Suppressor macrophage (primary cell): ENCODE measurements at regions not wholly inside any gene's neighbourhood (a gene's known extent, or its start where the extent isn't known, plus 50 kb on each side); places are given as distances from the start of the nearest gene placed in this dataset.
"Not testable (repeated sequence)": the region's sequence is repeated elsewhere in the genome, so short reads cannot be mapped to it uniquely, and the experiment has no call there.

Source experiments
- DNase-seq, 4 experiments: peaks; one replicate each; pipeline ENCODE4 v3.0.0-alpha.2; 2020 to 2022

DNA sequence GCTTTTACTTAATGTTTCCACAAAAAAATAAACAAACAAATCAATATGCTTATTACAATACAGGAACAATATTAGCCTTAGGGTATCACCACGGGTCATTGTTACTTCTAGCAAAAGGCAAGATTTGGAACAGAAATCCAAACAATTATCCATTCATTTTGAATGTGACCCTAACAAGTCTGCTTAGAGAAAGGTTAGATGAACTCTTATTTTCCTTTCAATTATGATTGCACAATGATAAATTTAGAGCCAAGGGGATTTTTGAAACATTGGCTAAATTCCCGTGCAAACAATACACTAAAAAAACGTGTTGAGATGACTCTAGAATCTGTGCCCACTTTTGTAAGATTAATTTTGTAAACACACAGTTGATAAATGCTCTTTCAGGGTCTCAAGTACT lies 474.7 kb downstream of the PCDH7 start:
- DNase-seq, result no peak

DNA sequence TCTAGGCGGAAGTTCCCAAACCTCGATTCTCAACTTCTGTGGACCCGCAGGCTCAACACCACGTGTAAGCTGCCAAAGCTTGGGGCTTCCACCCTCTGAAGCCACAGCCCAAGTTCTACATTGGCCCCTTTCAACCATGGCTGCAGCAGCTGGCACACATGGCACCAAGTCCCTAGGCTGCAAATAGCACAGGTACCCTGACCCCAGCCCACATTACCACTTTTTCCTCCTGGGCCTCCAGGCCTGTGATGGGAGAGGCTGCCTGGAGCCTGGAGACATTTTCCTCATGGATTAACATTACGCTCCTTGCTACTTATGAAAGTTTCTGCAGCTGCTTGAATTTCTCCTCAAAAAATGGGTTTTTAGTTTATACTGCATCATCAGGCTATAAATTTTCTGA lies 479.5 kb downstream of the PCDH7 start:
- no peak for DNase-seq

DNA sequence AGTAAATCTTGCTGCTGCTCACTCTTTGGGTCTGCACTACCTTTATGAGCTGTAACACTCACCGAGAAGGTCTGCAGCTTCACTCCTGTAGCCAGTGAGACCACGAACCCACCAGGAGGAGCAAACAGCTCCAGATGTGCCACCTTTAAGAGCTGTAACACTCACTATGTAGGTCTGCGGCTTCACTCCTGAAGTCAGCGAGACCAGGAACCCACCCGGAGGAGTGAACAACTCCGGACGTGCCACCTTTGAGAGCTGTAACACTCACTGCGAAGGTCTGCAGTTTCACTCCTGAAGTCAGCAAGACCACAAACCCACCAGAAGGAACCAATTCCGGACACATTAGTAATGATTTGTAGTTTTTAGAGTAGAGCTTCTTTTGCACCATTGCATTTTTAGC lies 481.9 kb downstream of the PCDH7 start:
- not testable (repeated sequence) for DNase-seq

DNA sequence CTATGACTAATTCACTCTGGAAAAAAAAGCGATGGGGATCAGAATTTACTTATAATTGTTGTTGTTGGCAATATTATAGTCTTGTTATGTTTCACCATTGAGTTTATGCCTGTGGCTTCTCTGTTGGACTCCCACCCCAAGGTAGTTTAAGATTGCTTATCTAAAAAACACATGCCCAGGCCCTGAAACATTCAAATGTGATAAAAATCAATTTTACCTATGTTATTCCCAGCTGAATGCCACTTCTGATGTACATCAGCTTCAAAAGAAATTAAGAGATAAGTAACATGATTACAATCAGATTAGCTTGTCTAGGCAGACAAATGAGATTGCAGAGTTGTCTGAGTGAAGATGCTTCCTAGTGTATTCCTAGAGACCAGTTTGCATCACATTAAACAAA lies 484.7 kb downstream of the PCDH7 start:
- no peak for DNase-seq

DNA sequence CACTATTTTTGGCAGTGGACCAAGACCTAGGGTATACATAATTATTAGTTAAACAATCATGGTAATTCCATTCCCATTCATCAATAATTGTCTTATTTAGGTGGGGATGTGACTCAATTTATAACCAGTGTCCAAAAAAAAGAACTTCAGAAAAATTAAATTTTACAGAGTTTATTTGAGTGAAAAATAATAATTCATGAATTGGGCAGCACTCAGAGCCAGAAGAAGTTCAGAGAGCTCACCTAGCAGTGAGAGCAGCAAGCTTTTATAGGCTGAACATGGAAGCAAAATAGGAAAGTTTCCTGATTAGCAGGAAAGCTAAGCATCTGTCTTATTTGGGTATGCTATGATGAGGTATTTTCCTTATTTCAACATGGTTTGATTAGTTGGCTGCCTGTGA lies 500.8 kb downstream of the PCDH7 start:
- no peak for DNase-seq

DNA sequence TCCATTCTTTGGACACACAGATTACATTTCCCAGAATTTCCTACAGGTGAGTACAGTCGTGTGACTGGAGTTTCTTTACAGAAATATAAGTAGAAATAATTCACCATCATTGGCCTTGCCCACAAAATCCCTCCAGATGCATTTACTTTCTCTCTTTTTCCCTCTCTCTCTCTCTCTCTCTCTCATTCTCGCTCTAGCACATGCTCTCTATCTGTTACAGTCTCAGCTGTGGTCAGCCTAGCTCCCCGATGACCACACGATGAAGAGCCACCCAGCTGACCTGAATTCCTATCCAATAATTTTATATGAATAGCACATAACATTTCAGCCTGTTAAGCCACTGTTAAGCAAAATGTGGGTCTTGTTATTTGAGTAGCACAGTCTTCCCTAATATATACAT lies 507.9 kb downstream of the PCDH7 start:
- DNase-seq, result no peak

DNA sequence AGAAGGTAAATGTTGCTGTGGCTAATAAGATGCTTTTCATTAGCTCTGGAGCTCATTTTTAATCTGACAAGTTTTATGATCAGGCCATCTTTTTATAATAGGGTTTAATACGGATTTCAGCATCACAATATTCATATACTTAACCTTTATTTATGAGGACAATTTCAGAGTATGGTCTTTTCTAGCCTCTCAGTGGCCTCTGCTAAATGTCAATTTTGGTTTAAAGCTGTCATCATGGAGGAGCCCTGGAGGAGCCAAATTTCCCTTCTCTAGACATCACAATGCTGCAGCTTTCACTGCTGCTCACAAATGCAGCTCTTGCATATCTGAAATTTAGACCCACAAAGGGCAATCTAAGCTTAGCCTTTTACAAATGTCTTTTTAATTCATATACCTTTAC lies 510.4 kb downstream of the PCDH7 start:
- DNase-seq, result no peak

DNA sequence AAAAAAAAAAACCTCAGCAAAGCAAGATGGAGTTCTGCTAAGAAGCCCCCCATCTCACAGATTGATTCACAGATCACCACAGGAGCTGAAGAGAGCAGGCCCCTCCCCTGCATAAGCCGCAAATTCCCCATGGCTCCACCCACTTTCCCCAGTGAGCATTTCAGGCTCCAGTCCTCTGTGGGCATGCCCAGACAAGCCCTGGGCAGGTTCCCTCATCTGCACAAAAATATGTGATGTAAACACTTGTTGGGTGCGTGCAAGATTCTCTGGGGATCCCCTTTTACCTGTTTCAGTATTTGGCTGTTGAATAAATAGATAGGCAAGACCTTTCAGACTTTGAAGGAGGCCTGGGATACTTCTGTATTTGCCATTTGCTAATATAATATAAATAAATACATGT lies 514.3 kb downstream of the PCDH7 start:
- DNase-seq, result no peak

DNA sequence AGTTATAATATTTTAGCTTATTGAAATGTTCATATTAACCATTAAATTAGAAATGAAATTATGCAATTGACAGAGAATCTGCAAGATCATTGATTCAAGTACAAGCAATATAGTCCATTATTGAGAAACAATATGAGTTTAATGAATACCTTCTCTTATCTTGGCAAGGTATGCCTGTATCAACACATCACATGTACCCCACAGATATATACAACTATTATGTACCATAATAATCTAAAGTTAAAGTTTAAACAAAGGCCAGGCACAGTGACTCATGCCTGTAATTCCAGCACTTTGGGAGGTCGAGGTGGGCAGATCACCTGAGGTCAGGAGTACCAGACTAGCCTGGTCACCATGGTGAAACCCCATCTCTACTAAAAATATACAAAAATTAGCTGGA lies 514.7 kb downstream of the PCDH7 start:
- DNase-seq, result no peak

DNA sequence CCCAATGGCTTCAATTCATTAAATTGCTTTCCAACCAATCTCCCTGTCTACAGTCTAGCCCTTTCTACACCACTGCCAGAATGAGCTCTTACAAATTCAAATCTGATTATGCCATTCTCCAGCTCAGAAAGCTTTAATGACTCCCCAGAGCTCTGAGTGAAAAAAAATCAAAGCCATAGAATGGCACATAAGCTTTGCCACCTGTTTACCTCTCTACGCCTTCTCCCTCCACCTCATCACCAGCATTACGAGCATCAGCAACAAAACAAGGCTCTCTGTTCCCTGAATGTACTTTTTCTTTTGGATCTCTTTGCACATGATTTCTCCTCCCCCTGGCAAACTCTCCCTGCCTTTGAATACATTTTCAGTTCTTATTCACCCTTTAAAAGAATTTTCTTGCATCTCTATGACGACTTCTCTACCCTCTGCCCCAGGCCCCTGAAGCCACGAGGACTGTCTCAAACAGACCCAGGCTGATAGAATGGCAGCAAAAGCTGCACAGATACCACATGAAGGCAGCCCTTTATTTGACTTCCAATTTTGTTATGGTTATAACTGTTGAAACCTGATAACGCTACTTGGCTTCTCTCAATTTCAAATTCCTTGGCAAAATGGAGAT lies 516.0 kb downstream of the PCDH7 start:
- no peak for DNase-seq

DNA sequence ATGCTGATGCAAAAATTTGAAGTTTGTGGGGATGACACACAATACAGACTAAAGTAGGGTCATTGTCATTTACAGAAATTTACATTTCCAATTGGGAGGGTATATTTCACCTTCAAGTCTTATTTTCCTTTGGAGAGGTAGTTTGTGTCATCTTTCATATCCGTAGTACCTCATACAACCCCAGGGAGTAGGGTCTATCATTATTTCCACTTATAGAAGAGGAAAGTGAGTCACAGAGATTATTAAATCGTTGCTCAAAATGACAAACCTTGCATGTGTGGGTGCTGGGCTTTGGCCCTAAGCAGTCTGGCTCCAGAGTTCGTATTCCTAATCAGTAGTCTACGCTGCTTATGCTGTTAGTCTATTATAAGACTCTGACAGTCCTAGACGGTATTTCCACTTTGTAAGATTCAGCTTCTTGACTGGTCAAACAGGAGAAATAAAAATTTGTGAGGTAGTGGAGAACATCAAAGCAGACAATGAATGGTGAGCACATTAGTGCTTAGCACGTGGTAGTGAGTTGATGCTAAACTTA lies 516.5 kb downstream of the PCDH7 start:
- DNase-seq, result no peak

DNA sequence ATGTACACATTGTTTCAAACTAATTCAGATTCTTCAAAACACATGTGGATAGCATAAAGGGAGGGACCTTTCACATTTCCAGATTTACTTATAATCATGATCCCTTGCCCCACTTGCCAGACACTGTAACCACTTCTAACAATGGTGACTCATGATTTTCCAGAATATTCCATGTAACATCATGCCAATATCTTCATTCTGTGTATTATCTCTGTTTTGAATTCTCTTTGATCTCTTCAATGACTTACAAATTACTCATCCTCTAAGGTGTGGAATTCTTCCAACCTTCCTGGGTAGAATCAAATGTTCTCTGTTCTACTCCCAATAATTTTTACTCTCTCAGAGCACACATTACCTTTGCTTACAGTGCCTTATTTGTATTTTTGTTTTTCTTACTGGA lies 517.1 kb downstream of the PCDH7 start:
- DNase-seq, result no peak

DNA sequence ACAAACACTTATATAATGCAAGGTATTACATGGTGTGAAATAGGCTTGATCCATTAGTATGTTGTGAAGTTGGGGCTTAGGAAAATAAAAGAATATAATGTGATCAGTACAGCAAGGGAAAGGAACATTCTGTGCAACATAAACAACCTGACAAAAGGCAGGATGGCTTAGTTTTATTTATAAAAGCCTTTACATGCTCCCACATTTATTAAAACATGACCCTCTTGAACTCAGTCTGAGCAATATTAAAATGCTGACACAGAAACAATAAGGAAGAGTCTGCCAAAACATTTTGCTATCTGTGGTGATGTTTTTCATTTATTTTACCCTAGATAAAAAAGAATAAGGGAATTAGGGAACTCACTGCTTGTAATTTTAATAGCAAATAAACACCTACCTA lies 519.7 kb downstream of the PCDH7 start:
- no peak for DNase-seq

DNA sequence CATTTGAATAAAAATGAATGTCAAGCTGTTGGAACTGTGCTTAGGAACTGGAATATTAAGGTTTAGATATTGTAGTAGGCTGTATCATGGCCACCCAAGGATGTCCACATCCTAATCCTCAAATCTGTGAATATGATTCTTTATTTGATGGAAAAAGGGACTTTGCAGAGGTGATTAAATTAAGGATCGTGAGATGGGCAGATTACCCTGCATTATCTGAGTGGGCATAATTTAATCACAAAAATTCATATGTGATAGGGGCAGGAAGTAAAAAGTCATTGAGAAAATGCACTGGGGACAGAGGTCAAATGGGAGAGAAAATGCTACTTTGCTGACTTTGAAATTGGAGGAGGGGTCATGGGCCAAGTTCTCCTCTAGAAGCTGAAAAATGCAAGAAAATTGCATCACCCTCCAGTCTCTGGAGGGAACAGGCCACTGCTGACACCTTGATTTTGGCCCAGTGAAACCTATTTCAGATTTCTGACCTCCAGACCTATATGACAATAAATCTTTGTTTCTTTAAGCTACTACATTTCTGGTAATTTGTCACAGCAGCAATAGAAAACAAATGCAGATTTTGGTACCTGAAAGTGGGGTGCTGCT lies 521.4 kb downstream of the PCDH7 start:
- no peak for DNase-seq

DNA sequence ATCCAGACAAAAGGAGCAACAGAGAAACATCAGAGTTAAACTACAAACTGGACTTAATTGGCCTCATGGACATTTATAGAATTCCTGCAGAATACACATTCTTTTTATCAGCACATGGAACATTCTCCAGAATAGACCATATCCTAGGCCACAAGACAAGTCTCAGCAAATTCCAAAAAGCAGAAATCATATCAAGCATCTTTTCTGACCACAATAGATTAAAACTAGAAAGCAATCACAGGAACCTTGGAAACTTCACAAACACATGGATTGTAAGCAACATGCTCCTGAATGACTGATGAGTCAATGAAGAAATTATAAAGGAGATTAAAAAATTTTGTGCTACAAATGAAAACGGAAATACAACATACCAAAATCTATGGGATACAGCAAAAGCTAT lies 526.7 kb downstream of the PCDH7 start:
- no peak for DNase-seq

DNA sequence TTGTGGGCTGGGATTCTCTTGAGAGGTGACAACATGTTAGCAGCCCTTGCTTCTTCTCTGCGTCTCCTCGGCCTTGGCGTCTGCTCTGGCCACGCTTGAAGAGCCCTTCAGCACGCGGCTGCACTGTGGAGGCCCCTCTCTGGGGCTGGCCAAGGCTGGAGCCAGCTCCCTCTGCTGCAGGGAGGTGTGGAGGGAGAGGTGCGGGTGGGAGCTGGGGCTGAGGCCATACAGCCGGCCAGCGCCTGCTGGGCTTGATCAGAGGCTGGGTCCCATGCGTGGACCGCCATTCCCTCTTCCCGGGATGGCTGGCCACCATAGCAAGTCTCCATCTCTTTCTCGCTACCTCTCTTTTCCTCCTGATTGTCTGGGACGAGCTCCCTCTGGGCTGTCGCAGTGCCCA lies 539.0 kb downstream of the PCDH7 start:
- DNase-seq, result no peak

DNA sequence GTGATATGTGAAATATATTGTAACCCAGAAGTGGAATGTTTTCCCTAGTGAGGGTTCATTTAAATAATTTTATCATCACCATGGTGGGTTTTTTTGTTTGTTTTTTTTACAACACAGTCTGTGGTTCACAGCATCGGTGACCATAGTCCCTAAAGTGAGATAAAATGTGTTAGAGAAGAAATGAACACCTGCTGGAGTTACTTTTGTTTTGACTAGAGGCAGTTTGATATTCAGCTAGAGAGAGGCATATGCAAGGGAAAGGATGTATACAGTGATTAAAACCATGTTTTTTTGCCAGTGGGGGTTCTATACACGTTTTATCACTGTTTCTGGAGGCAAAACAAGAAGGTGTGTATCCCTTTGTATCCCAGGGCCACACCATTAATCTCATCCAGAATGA lies 541.5 kb downstream of the PCDH7 start:
- no peak for DNase-seq

DNA sequence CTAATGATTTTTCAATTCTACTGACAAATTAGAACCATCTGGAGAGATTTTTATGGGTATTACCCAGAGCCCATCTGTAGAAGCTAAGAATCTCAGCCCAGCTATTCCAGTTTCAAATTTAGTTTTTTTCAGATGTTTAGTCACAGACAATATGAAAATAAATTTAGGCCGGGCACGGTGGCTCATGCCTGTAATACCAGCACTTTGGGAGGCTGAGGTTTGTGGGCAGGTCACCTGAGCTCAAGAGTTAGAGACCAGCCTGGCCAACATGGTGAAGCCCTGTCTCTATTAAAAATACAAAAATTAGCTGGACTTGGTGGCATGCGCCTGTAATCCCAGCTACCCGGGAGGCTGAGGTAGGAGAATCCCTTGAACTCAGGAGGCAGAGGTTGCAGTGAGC lies 545.9 kb downstream of the PCDH7 start:
- not testable (repeated sequence) for DNase-seq

DNA sequence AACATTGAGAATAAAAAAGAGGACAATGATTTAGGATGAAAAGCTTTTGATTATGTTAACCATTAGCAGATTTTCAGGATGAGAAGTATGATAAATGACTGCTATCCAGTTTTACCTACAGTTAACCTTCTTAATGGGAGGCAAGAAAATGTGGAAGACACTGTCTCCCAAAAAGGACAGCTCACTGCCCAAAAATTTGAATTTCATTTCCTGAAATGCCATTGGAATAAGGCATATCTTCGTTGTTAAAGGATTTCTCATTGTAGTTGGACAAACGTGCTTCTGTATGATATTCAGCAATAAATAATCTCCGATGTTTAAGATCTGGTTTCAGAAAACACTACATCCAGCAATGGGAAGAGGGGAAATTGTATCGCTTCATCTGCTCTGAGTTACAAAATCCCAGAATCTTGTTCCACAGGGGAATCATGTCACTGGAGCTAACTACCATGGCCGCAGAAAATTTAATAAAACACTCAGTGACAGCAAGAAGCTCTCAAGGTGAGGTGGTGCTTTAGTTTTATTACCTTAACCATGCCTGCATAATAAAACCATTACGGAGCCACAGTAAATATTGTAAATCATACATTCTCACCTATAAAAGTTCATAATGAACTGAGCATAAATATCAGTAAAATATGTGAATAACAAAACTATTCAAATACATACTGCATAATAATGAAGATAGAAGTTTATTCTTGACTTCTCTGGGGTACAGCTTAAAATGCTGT lies 552.3 kb downstream of the PCDH7 start:
- DNase-seq, result no peak

DNA sequence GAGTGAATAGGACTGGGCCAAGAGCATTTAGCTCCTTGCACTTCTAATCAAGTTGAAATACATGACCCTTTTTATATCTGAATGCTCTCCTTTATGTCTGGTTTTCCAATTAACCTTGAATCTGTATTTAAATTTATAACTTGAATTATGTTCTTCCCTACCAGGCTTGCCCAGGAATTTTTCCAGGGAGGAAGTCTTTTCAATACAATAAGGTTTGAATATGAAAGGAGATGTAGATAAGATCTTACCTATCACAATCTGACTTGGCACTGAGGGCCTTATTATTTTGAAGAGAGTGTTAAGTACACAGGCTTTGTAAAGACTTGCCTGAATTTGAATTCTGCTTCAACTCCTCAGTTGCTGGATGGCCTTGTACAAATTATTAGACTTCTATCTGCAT lies 555.7 kb downstream of the PCDH7 start:
- no peak for DNase-seq

DNA sequence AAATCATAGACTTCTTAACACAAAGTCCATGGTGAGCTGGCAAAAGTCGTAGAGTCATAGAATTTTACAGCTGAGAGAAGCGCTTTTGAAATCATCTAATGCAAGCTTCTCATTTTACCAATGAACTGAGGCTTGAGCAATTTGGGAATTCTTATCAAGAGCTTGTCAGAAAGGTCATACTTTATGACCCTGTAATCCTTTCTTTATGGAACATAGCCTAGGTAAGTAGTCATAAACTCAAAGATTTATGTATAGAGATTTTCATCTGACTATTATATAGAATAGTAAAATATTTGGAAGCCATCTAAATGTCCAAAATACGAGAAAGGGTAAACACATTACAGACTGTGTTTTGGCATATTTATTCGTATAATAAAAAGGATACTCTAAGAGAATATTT lies 563.5 kb downstream of the PCDH7 start:
- no peak for DNase-seq

DNA sequence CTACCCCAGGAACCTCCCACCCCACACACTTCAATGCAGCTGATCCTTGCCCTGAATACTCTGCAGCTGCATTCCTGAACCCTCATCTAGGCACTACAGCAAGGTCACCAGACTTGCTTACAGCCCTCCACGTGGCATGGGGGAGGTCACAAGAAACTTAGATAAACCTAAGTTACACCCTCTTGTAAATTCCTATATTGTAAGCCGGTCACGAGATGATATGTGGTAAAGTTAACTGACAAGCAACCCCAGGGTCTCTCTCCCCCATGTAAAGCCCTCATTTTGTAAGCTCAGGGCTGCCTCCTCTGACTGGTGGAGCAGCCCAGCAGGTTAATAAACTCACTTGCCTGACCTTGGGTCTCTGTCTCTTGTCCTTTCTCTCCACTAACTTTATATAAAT lies 570.7 kb downstream of the PCDH7 start:
- DNase-seq, result no peak

DNA sequence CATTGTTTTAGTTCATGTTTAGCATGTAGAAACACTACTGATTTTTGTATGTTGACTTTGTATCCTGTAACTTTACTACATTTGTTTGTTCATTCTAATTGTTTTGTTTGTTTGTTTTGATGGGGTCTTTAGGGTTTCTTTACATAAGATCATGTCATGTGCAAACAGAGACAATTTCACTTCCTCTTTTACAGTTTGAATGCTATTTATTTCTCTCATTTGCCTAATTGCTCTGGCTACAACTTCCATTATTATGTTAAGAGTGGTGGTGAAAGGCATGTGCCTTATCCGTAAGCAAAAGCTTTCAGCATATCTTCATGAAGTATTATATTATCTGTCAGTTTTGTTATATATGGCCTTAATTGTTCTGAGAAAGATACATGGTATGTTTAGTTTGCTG lies 571.1 kb downstream of the PCDH7 start:
- no peak for DNase-seq
